ENCODE measurements at regions not wholly inside any gene's neighbourhood (a gene's known extent, or its start where the extent isn't known, plus 50 kb on each side); places are given as distances from the start of the nearest gene placed in this dataset.
"Not testable (repeated sequence)": the region's sequence is repeated elsewhere in the genome, so short reads cannot be mapped to it uniquely, and the experiment has no call there.

- H3K4me1 ChIP-seq (replicated peaks), result peaks cover 3% of the 10 kb centered on the region
- H3K4me3 ChIP-seq, result no peak overlapping the region
- intact Hi-C loops (cut with DNase I), result no loop called here
- H3K9me3 ChIP-seq, result no peaks in the 10 kb centered on the region
- TF ChIP-seq POLR2AphosphoS5 (IDR thresholded peaks at IDR 0.05), result no peak
- no peak for TF ChIP-seq CTCF (IDR thresholded peaks at IDR 0.05)
- no peak for TF ChIP-seq POLR2A (IDR thresholded peaks at IDR 0.05)
- H3K36me3 ChIP-seq, result no peaks in the 10 kb centered on the region
- DNase-seq (ENCODE audit: low spot score), result no peak
- 49% methylated on average over 39 of the region's 42 CpGs for WGBS
- no peak overlapping the region for H3K27ac ChIP-seq
- H3K27me3 ChIP-seq (replicated peaks; ENCODE audit: insufficient read depth), result no peaks in the 10 kb centered on the region
Measured at GRCh38 chr2:131801210-131801744, 273.6 kb downstream of the CCDC74A start.

- under 1% methylated on average over 18 of the region's 41 CpGs for WGBS
- DNase-seq (ENCODE audit: low spot score), result peak; percentile 56
- Histone ChIP-seq H3K27ac (peak overlapping the region; percentile 10 to 31), H3K4me3 (peak overlapping the region; percentile 22 to 38)
- TF ChIP-seq CTCF (IDR thresholded peaks at IDR 0.05), result peak; percentile 67 to 86 (median 76)
- H3K36me3 ChIP-seq; H3K4me1 ChIP-seq (replicated peaks); H3K27me3 ChIP-seq (replicated peaks; ENCODE audit: insufficient read depth); H3K9me3 ChIP-seq; intact Hi-C loops (cut with DNase I): not testable (repeated sequence)
Measured at GRCh38 chr2:131801745-131802350, 274.2 kb downstream of the CCDC74A start.

GRCh38 chr2:131802351-131802836 lies 274.7 kb downstream of the CCDC74A start:
- H3K36me3 ChIP-seq; H3K27me3 ChIP-seq (replicated peaks; ENCODE audit: insufficient read depth); H3K9me3 ChIP-seq; intact Hi-C loops (cut with DNase I); H3K4me1 ChIP-seq (replicated peaks): not testable (repeated sequence)
- peak; percentile 33 for DNase-seq (ENCODE audit: low spot score)
- 1% methylated on average over 34 of the region's 34 CpGs for WGBS
- peak overlapping the region; percentile 22 to 38 for H3K4me3 ChIP-seq
- peak overlapping the region; percentile 10 to 31 for H3K27ac ChIP-seq

- 77% methylated on average over 5 of the region's 5 CpGs for WGBS
- H3K4me3 ChIP-seq; H3K36me3 ChIP-seq; H3K27me3 ChIP-seq (replicated peaks; ENCODE audit: insufficient read depth); H3K4me1 ChIP-seq (replicated peaks); H3K9me3 ChIP-seq; DNase-seq (ENCODE audit: low spot score); H3K27ac ChIP-seq; intact Hi-C loops (cut with DNase I): not testable (repeated sequence)
Measured at GRCh38 chr2:131803237-131803636, 275.5 kb downstream of the CCDC74A start.

GRCh38 chr2:131812605-131813004 lies 284.9 kb downstream of the CCDC74A start:
- WGBS, result 76% methylated on average over 2 of the region's 2 CpGs
- DNase-seq (ENCODE audit: low spot score); H3K27me3 ChIP-seq (replicated peaks; ENCODE audit: insufficient read depth); H3K27ac ChIP-seq; H3K4me3 ChIP-seq; H3K9me3 ChIP-seq; H3K36me3 ChIP-seq; intact Hi-C loops (cut with DNase I); H3K4me1 ChIP-seq (replicated peaks): not testable (repeated sequence)

GRCh38 chr2:131813378-131813777 lies 285.7 kb downstream of the CCDC74A start:
- DNase-seq (ENCODE audit: low spot score); intact Hi-C loops (cut with DNase I); H3K27ac ChIP-seq; H3K9me3 ChIP-seq; H3K36me3 ChIP-seq; H3K4me1 ChIP-seq (replicated peaks); H3K4me3 ChIP-seq; H3K27me3 ChIP-seq (replicated peaks; ENCODE audit: insufficient read depth): not testable (repeated sequence)
- 98% methylated on average over 21 of the region's 21 CpGs for WGBS

- intact Hi-C loops (cut with DNase I); DNase-seq (ENCODE audit: low spot score); H3K4me1 ChIP-seq (replicated peaks); H3K4me3 ChIP-seq; H3K9me3 ChIP-seq; H3K27ac ChIP-seq; H3K27me3 ChIP-seq (replicated peaks; ENCODE audit: insufficient read depth); H3K36me3 ChIP-seq: not testable (repeated sequence)
- 63% methylated on average over 3 of the region's 4 CpGs for WGBS
Measured at GRCh38 chr2:131818267-131818973, 290.7 kb downstream of the CCDC74A start.

- WGBS, result 80% methylated on average over 1 of the region's 3 CpGs
- H3K27ac ChIP-seq; H3K27me3 ChIP-seq (replicated peaks; ENCODE audit: insufficient read depth); H3K36me3 ChIP-seq; H3K4me3 ChIP-seq; H3K9me3 ChIP-seq; H3K4me1 ChIP-seq (replicated peaks); intact Hi-C loops (cut with DNase I); DNase-seq (ENCODE audit: low spot score): not testable (repeated sequence)
Measured at GRCh38 chr2:131822237-131822721, 294.6 kb downstream of the CCDC74A start.

- H3K4me1 ChIP-seq (replicated peaks); H3K4me3 ChIP-seq; H3K9me3 ChIP-seq; H3K36me3 ChIP-seq; intact Hi-C loops (cut with DNase I); H3K27me3 ChIP-seq (replicated peaks; ENCODE audit: insufficient read depth); DNase-seq (ENCODE audit: low spot score); H3K27ac ChIP-seq: not testable (repeated sequence)
- WGBS, result 88% methylated on average over 2 of the region's 2 CpGs
Measured at GRCh38 chr2:131823058-131823457, 295.4 kb downstream of the CCDC74A start.

- H3K9me3 ChIP-seq; H3K27ac ChIP-seq; H3K4me1 ChIP-seq (replicated peaks); H3K36me3 ChIP-seq; intact Hi-C loops (cut with DNase I); DNase-seq (ENCODE audit: low spot score); H3K4me3 ChIP-seq; H3K27me3 ChIP-seq (replicated peaks; ENCODE audit: insufficient read depth): not testable (repeated sequence)
- WGBS, result 23% methylated on average over 2 of the region's 2 CpGs
Measured at GRCh38 chr2:131824986-131825385, 297.3 kb downstream of the CCDC74A start.

Measured in prostate gland (tissue), 2 donors.